ENCODE measurements at regions not wholly inside any gene's neighbourhood (a gene's known extent, or its start where the extent isn't known, plus 50 kb on each side); places are given as distances from the start of the nearest gene placed in this dataset.
"Not testable (repeated sequence)": the region's sequence is repeated elsewhere in the genome, so short reads cannot be mapped to it uniquely, and the experiment has no call there.

DNA sequence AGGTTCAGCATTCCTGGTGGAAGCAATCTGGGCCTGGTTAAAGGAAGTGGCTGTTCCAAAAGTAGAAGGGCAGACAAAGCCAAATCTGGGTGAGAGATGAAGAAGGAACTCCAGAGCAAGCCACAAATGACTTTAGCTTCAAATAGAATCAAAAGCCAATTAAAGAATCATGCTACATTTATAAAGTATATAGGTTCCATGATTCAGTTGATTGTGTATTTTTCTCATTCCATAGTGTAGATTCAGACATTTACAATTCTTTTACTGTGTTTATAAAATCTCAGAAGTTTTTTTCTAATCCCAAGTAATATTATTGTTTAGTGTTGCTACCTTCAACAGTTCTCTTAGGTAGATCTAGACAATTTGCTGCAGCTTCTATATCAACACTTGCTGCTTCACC is 262.0 kb downstream of the PLK2 start:
- DNase-seq: no peak

DNA sequence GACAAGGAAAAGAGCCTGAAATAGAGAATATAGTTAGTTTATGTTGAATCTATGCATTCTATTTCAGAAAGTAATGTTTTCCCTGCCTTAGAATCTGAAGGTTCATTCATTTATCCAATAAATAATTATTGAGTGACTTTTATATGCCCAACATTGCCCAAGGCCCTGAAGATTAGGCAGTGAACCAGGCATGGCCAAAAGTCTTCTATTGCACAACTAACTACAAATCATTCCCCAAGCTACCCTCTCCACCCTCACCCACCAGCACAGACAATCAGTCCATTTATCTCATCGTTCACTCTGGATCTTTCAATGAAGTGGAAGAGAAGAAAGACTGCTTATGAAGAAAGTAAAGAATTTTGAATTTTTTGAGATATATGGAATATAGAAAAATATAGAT is 268.4 kb downstream of the PLK2 start:
- DNase-seq: no peak

DNA sequence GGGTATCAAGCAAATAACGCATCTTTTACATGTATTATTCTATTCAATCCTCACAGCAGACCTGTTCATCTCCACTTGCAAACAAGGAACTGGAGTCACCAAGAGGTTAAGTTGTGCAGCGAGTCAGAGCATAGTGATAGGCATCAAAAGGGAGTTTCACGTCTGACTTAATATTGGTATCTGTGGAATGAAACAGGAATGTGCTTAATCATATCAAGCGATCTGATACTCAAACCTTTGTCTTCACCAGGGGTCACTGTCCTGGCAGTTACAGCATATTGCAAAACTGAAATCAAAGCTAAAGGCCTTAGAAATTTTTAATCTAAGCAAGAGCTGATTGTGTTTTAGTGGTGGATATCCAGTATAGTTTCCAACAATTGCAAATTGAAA is 271.6 kb downstream of the PLK2 start:
- no peak for DNase-seq

DNA sequence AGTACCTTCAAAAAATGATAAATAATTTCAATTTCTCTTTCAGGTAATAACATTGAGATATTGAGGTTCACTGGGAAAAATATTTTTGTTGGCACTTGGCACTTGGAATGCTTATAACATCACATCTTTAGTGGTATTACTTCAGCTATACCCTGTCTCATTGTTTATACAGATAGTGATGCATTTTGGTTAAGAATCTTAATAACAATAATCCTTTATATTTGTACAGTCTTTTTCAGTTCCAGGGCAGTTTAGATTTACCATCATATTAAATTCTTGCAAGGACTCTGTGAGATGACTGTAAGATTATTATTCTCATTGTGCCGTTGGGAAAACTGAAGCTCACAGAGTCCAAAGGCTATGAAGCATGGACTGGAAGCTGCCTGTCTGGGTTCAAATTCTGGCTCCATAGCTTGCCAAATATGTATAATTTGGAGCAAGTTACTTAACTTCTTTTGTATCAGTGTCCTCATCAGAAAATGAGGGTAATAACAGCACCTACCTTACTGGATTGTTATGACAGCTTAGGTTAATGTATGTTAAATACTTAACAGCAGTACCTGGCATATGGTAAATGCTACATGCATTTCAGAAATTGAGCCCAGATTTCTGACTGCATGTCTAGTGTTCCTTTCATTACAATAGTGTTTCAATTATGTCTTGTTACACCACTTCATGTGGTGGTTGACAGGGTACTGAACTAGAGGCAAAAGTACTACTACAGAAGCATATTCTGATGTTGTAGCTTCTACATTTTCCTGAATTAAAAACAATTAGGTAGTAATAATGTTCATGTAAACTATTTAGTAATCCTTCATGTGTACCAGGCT is 272.2 kb downstream of the PLK2 start:
- DNase-seq: no peak

DNA sequence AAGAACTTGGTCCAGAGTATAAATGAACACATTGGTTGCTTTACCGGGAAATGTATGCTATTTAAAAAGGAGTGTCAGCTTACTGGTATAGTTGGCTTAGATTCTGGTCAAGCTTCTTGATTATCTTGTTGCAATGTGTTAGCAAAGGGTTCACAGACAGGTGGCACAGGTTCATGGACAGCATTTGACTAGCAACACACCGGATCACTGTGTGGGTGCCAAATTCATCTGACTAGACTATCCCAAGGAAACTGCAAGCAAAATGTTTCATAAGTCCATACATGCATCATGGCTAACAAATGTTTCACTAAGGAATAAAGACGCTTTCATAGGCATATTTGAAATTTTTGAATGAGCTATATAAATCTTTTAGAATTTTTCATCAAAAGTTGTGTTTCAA is 274.1 kb downstream of the PLK2 start:
- DNase-seq: no peak

DNA sequence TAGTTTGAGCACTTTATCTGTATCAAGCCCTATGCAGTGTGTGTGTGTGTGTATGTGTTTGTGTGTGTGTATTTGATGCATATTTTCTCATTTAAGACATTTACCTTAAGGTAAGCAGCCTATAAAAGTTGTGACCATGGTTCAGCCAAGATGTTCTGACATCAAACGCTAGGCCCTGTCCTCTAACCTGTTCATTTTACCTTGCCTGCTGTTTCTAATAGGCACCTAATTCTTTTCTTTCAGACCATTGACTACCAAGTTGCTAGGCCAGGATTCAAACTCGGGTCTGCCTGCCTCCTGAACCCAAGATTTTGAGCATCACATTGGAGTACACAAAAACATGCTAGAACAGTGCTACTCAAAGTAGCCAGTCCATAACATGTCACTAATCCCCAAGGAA is 274.5 kb downstream of the PLK2 start:
- DNase-seq: no peak

DNA sequence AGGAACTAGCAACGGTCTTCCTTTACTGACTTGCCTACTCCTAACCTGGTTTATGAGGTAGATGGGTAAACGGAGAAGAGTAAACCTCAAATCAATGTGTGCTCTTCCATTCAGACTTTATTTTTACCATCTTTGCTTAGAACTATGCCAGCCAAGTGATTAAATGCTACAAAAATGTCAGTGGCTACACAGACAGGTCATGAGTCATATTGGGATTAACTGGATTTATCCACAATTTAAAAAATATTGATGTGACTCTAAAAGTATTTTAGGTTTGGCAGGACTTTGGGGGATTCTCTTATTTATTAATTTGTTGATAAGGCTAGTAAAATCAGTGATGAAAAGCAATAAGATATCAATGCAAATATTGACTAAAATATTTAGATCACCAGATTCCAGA is 275.0 kb downstream of the PLK2 start:
- no peak for DNase-seq

DNA sequence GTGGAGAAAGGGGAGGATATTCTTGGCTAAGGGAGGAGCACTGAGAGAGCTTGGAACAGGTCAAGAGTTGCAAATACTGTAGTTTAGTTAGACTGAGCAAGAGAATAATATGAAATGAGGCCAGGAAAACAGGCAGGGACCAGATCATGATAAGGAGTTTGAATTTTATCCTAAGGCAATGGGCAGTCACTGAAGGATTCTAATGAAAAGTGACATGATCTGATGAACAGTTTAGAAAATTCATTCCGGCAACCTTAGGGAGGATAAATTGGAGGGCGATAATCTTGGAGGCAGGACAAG is 276.1 kb downstream of the PLK2 start:
- no peak for DNase-seq

DNA sequence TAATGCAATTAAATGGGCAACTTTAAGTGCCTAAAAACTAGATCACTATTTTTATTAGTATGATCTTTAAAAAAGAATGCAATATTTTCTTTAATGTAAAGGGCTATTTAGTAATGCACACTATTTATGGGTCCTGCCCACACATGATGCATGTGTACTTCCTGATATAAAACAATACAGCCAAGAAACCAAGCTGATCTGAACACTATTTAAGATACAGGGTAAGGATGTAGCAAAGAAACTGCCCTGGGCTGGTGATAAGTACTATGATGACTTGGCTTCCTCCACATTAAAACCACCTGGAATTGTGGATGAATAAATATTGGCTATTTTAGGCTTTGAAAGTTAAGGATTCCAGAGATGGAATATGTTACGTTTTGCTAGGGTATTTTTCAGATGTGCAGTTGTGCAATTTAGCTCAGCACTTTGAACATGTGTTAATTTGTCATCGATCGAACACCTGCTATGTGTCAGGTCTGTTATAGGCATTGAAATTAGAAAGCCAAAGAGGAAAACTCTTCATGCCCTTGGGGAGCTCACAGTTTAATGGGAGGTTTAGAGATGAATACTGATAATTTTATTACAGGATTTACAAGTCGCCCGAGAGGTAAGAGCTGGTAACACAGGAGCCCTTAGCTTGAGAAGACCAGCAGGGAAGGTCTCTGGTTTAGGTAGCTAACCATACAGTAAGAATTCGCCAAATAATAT is 276.7 kb downstream of the PLK2 start:
- DNase-seq: no peak

DNA sequence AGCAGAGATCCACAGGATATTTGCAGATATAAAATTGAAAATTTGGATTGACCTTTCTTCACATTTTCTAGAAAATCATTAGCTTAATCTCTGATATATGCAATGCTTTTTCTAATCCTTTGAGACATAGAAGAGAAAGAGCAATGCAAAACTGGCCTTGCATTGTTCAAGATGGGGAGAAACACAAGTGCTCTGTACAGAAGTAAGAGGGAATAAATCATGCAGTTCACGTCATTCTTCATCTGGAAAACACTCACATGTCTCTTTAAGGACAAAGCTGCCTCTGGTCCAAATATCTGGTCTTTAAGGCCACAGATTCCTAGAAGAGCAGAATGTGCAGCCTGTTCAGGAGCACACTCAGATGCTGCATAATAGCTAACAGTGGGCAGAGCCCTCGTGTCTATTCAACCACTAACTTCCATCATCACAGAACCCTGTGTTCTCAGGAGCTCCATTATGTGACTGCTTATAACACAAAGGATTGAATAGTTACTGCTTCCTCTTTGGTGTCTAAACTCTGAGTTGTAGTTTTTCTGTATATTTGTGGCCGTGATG is 277.5 kb downstream of the PLK2 start:
- no peak for DNase-seq

DNA sequence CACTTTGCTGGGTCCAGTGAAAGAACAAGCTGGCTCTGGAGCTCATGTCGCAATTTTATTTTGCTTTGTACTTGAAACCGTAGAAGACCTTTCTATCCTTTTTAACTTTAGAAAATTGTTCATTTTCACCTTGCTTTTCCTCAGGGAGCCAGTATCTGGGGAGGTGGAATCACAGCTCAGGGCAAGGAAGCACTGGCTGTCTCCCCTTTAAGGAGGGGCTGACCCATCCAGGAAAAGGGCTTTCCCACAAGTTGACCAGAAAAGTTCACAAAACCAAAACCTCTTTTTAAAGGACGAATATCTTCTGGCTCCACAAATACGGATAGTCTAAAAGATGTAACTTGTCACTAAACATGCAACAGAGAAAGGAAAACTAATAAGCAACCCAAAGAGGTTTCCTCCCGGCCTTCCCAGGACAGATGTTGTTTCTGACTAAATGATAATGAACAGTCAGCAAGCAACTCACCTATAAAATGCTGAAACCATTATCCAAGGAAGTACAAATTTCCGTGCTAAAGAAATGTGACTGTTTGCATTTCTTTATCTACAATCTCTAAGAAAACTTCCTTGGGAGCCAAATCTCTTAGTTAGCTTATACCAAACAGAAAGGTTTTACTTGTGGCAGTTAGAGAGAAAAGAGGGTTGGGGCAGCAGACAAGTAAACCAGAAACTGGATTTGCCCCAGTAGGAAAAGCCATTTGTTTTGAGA is 278.2 kb downstream of the PLK2 start:
- no peak for DNase-seq

DNA sequence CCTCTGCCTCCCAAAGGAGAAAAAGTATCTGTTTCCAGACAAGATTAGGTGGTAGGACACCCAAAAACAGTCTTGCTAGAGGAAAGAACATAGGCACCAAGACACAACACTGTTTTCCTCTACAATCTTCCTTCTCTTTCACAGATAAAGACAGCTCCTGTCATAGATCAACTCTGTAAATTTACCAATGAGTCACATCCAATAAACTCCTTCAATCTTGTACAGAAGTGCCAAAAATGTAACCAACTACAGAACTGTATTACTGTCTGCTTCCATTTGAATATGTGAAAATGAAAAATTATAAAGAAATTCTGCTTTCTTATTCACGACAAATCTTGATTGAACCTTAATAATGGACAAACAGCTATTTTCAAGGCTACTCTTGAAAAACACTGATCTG is 286.9 kb downstream of the PLK2 start:
- no peak for DNase-seq

DNA sequence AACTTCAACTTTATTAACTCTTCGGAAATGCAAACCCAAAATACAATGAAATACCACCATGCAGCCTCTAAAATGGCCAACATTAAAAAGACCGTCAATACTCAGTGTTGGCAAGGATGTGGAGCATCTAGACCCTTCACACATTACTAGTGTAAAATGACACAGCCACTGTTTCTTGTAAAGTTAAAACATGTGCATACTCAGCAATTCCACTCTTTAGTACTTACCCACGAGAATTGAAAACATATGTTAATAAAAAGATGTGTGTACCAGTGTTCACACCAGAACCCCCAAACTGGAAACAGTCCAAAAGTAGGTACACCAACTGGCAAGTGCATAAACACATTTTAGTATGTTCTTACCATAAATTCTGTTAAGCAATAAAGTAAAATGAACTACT is 294.7 kb downstream of the PLK2 start:
- DNase-seq: no peak

DNA sequence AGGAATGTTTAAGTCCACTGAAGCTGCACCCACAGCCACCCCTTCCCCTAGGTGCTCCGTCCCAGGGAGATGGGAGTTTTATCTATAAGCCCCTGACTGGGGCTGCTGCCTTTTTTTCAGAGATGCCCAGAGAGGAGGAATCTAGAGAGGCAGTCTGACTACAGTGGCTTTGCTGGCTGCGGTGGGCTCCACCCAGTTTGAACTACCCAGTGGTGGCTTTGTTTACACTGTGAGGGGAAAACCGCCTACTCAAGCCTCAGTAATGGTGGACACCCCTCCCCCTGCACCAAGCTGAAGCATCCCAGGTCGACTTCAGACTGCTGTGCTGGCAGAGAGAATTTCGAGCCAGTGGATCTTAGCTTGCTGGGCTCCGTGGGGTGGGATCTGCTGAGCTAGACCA is 298.0 kb downstream of the PLK2 start:
- DNase-seq: not testable (repeated sequence)

DNA sequence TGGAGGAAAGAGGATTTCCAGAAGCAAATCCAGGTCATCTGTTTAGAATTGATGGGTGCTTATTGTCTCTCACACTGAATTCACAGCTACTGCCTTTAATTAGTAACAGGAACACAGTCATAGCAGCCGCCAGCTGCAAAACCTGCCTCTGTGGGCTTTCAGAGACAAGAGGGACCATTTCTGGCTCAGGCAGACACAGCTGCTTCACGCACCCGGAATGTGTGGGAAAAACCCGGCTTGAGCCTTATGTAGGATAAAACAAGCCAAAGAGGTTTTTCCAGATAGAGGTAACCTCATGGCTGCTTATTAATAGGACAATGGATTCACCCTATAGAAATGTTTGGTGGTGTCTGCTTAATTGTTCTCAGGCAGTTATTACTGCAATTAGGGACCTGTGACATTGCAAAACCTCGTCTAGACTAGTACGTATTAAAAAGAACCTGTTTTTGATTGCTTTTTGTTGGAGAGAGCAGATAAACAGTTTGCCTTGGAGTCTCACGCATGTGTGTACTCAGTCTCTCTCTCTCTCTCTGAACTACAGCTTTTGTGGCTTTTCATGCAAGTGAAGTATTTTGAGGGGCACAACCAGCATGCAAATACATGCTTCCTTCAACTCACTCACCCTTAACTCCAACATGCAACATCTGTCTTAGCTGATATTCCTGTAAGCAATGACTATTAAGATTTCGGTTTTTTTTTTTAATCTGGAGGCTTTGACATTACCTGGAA is 302.7 kb downstream of the PLK2 start:
- DNase-seq: no peak

DNA sequence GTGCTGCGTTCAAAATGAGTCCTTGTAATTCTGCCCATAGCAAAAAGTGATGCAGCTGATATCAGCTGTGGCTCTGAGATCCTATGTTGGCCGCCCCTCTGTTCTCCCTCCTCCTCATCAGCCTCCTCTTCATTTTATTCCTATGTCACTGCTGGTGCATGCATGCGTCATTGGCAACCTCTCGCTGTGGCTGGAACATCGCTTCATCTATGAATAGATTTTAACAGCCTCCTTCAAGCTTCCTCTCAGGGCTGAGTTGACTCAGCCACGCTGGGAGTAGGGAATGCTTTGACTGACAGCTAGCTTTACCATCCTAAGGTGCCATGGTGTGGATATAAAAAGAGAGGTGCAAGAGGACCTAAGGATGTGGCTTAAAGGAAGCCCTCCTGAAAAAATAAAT is 303.5 kb downstream of the PLK2 start:
- DNase-seq: no peak

DNA sequence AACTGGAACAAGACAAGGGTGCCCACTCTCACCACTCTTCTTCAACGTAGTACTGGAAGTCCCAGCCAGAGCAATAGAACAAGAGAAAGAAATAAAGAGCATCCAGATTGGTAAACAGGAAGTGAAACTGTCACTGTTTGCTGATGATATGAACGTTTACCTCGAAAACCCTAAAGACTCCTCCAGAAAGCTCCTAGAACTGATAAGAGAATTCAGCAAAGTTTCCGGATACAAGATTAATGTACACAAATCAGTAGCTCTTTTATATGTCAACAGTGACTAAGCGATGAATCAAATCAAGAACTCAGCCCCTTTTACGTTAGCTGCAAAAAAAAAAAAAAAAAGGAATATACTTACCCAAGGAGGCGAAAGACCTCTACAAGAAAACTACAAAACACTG is 306.6 kb downstream of the PLK2 start:
- no peak for DNase-seq

DNA sequence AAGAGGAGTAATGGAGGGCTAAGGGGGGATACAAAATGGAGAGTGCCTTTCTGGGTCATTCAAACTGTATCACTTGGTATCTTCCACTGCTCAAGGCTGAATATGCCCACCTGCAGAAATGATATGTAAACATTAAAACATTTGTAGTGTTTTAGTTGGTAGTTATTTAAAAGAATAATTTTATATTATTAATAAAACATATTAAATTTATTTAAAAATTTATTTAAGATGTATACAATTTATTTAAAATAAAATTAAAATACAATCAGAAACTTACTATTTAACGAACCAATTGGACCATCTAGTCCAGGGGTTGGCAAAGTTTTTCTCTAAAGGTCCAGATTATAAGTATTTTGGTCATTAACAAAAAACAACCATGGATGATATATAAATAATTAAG is 308.5 kb downstream of the PLK2 start:
- DNase-seq: no peak

DNA sequence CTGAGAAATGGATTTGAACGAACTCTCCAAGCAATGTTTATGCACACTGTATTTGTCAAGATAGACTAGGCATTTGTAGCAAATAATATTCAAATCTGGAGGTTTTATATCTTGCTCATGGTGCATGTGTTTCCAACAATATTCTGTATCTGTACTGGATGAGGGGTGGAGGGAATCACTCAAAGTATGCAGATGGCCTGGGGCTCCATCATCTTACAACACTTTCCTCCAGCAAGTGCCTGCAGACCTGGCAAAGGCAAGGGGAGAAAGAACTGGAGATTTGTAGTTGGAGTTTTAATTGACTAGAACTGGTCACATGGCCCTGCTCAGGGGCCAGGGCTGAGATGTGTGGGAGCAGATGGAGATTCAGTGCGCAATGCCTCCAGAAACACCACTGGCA is 309.0 kb downstream of the PLK2 start:
- no peak for DNase-seq

DNA sequence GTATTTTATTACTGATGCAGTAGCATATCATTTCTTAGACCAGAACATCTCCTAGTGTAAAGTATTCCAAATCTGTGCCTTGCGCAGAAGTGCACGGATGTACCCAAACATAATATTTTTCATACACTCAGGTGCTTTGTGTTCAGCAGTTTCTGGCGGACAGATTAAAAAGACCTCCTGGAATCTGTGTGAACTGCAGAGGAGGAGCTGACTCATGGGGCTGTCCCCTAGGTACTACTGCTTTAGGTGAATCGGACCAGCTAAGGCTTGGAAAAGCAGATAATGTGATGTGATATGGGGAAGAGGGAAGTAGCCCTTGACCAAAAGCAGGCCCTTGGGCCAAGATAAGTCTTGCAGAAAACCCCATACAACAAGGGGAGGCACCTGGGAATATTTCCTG is 310.1 kb downstream of the PLK2 start:
- no peak for DNase-seq

DNA sequence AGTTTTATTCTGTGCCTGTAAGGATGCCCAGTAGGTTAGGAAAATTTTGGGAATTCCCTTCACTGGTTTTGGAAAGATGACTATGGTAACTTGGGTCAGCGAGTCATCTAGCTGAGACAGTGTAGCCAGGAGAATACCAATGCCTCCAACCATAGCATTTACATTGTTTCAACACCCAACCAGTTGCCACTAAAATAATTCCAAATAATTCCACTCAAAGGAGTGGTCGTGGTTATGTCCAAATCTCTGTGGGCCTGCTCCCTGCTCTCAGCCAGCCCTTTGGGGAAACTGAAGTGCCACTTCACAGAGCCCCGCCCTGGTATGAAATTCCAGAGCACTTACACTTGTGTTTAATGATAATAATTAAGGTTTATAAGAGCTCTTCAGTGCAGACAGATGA is 310.5 kb downstream of the PLK2 start:
- no peak for DNase-seq

DNA sequence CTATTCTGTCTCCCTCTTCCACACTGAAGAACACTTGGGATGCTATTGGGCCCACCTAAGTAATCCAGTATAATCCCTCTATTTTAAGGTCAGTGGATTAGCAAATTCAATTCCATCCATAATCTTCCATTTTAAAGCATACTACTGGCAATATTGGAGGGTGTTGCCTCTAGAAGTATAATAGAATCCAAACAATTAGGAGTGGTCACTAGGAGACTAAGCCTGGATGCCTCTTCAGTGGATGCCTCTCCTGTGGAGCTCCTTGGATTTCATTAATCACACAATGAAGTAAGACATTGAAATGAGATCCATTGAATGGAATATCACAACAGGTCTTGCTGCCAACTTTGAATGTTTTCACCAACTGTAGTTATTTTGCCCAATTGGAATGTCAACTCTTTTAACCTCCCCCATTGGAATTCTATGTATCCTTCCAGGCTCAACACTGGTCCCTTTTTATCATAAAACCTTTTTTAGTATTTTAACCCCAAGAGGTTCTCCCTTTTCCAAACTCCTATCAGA is 311.6 kb downstream of the PLK2 start:
- no peak for DNase-seq

DNA sequence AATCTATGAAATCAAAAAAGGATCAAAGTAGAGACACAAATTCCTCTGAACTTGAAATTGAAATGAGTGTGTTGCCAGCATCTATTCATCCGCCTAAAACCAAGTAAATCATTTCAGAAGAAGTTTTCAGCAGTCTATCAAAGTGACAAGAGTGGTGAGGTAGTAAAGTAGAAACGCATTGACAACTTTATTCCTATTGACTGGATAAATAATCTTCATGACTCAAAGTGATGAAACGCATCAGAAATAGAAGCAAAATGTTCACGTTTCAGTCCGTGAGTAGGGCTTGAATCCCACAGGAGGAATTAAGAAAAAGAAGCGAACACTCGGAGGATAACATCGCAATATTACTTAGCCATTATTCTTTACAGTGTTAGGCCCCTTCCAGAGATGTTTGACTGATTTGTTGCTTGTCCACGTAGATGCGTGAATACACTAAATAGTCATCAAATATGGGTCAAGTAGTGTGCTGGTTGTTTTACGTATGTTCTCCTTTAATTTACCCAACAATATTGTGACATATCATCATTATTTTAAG is 314.4 kb downstream of the PLK2 start:
- DNase-seq: no peak
